ENCODE measurements at regions not wholly inside any gene's neighbourhood (a gene's known extent, or its start where the extent isn't known, plus 50 kb on each side); places are given as distances from the start of the nearest gene placed in this dataset.
"Not testable (repeated sequence)": the region's sequence is repeated elsewhere in the genome, so short reads cannot be mapped to it uniquely, and the experiment has no call there.

DNA sequence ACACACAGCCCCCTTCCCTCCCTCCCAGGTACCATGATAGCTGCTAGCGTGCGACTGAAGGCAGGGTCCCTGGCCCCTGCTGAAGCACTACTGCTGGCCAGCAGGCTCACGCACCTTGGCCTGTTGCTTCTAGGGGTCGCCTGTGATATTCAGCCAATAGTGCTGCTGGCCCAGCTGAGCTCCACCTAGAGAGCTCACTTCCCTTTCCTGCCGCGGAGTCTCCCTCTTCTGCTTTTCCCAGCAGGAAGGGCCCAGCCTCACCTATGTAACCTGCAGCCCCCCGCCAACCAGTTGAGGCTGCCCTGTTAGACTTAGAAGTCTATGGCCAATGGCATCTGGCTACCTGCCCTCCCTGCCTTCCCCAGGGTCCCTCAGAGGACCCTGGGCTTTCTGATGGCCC lies 175.5 kb upstream of the ZSCAN2 start:
- WGBS, result 94% methylated on average over 4 of the region's 7 CpGs
- not testable (repeated sequence) for H3K9ac ChIP-seq (ENCODE audit: low read depth, low read length); H3K27me3 ChIP-seq (ENCODE audit: insufficient read depth, low read length); H3K4me1 ChIP-seq (ENCODE audit: insufficient read depth, low read length); H3K36me3 ChIP-seq (ENCODE audit: insufficient read depth, low read length); H3K27ac ChIP-seq (ENCODE audit: low read depth, low read length); H3K4me3 ChIP-seq (ENCODE audit: low read length); H3K9me3 ChIP-seq (ENCODE audit: insufficient read depth, low read depth, low read length)

- H3K27me3 ChIP-seq (ENCODE audit: insufficient read depth, low read length); H3K4me1 ChIP-seq (ENCODE audit: insufficient read depth, low read length); H3K36me3 ChIP-seq (ENCODE audit: insufficient read depth, low read length); H3K4me3 ChIP-seq (ENCODE audit: low read length); H3K27ac ChIP-seq (ENCODE audit: low read depth, low read length); H3K9ac ChIP-seq (ENCODE audit: low read depth, low read length); H3K9me3 ChIP-seq (ENCODE audit: insufficient read depth, low read depth, low read length): not testable (repeated sequence)
- 80% methylated on average over 4 of the region's 26 CpGs for WGBS
These were observed 127.4 kb upstream of the ZSCAN2 start for GRCh38 chr15:84473305-84473877.

GRCh38 chr15:84476364-84477033 lies 124.3 kb upstream of the ZSCAN2 start:
- not testable (repeated sequence) for H3K4me3 ChIP-seq (ENCODE audit: low read length); H3K36me3 ChIP-seq (ENCODE audit: insufficient read depth, low read length); H3K9ac ChIP-seq (ENCODE audit: low read depth, low read length); H3K9me3 ChIP-seq (ENCODE audit: insufficient read depth, low read depth, low read length); H3K4me1 ChIP-seq (ENCODE audit: insufficient read depth, low read length); H3K27ac ChIP-seq (ENCODE audit: low read depth, low read length); H3K27me3 ChIP-seq (ENCODE audit: insufficient read depth, low read length)
- WGBS, result no CpG with 5 or more reads among the region's 14 CpGs

DNA sequence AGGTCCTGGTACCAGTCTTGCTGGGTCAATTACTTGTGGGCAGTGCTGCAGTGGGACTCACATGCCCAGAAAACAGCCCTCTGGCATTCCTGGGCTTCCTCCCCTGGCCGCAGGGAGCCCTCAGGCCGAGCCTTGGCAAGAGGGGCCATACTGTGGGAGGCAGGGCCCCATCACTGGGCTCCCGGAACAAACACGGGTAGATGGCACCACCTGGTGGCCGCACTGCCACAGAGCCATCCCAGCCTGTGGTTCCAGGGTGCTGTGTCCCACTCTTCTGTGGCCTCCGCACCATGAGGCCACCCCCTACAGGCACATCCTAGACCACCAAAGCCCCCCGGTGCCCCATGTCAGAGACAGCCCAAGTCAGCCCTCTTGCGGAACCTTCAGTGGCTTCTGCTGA lies 123.3 kb upstream of the ZSCAN2 start:
- not testable (repeated sequence) for H3K9me3 ChIP-seq (ENCODE audit: insufficient read depth, low read depth, low read length); H3K4me1 ChIP-seq (ENCODE audit: insufficient read depth, low read length); H3K4me3 ChIP-seq (ENCODE audit: low read length); H3K36me3 ChIP-seq (ENCODE audit: insufficient read depth, low read length); H3K27ac ChIP-seq (ENCODE audit: low read depth, low read length); H3K27me3 ChIP-seq (ENCODE audit: insufficient read depth, low read length); H3K9ac ChIP-seq (ENCODE audit: low read depth, low read length)
- WGBS, result no CpG with 5 or more reads among the region's 8 CpGs

DNA sequence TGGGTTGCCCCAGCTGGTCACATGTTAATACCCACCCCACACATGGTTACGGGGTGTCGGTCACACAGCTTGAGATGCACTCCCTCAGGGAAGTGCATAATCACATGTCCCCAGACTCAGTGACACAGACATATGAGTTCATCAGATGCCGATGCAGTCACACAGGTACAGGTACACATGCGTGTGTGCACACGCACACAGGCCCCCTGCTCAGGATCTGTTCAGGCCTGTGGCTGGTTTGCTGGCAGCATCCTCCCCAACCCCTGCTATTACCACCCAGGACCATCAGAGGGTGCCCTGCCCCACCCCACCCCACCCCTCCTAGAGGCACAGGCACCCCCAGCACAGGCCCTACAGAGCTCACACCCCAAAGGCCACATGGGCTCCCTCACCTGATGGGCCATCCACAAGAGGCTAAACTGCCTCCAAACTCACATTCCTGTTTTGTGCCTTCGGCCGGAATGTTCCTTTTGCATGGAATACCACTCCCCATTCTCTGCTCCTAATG lies 120.6 kb upstream of the ZSCAN2 start:
- not testable (repeated sequence) for H3K4me3 ChIP-seq (ENCODE audit: low read length); H3K36me3 ChIP-seq (ENCODE audit: insufficient read depth, low read length); H3K4me1 ChIP-seq (ENCODE audit: insufficient read depth, low read length); H3K9me3 ChIP-seq (ENCODE audit: insufficient read depth, low read depth, low read length); H3K27me3 ChIP-seq (ENCODE audit: insufficient read depth, low read length); H3K27ac ChIP-seq (ENCODE audit: low read depth, low read length); H3K9ac ChIP-seq (ENCODE audit: low read depth, low read length)
- WGBS, result no CpG with 5 or more reads among the region's 7 CpGs

DNA sequence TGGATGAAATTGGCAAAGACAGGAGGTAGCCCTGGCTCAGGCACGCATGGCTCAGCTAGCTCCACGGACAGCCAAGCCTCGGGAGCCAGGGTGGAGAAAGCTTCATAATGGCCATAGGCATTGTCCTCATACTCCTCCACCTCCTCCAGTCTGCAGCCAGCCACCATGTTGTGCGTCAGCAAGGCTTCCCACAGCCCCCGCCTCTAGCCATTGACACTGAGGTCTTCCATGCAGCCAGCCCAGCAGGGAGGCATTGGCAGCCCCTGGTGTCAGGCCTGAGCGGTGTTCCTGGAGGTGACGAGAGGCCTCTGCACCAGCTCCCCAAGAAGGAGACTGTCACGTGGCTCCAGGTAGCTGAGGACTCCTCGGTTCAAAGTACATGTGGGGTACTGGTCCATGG lies 117.0 kb upstream of the ZSCAN2 start:
- not testable (repeated sequence) for H3K27me3 ChIP-seq (ENCODE audit: insufficient read depth, low read length); H3K27ac ChIP-seq (ENCODE audit: low read depth, low read length); H3K36me3 ChIP-seq (ENCODE audit: insufficient read depth, low read length); H3K4me1 ChIP-seq (ENCODE audit: insufficient read depth, low read length); H3K4me3 ChIP-seq (ENCODE audit: low read length); H3K9me3 ChIP-seq (ENCODE audit: insufficient read depth, low read depth, low read length); H3K9ac ChIP-seq (ENCODE audit: low read depth, low read length)
- 90% methylated on average over 2 of the region's 9 CpGs for WGBS

GRCh38 chr15:84500165-84500889 lies 100.5 kb upstream of the ZSCAN2 start:
- not testable (repeated sequence) for H3K4me1 ChIP-seq (ENCODE audit: insufficient read depth, low read length); H3K9me3 ChIP-seq (ENCODE audit: insufficient read depth, low read depth, low read length); H3K36me3 ChIP-seq (ENCODE audit: insufficient read depth, low read length); H3K27ac ChIP-seq (ENCODE audit: low read depth, low read length); H3K9ac ChIP-seq (ENCODE audit: low read depth, low read length); H3K27me3 ChIP-seq (ENCODE audit: insufficient read depth, low read length)
- no CpG with 5 or more reads among the region's 60 CpGs for WGBS
- H3K4me3 ChIP-seq (ENCODE audit: low read length), result peak overlapping the region; percentile 37

GRCh38 chr15:84503101-84503500 lies 97.7 kb upstream of the ZSCAN2 start:
- 87% methylated on average over 6 of the region's 17 CpGs for WGBS

DNA sequence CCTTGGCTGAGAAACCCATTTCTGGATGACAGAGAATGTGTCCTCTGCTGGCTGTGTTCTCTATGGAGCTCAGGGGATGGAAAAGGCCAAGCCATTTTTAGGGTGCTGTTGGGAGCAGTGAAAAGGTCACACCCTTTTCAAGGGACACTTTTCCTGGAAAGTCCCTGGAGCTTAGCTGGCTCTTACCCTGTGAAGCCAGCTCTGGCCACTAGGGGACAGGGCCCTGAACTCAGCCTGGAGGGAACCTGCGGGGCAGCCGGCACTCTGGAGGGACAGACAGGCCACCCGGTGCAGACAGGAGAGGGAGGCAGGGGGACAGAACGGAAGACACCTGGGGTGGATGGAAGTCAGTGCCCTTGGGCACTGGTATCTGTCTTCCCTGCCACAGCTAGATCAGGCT lies 95.3 kb upstream of the ZSCAN2 start:
- not testable (repeated sequence) for H3K4me1 ChIP-seq (ENCODE audit: insufficient read depth, low read length); H3K36me3 ChIP-seq (ENCODE audit: insufficient read depth, low read length); H3K9ac ChIP-seq (ENCODE audit: low read depth, low read length); H3K27me3 ChIP-seq (ENCODE audit: insufficient read depth, low read length); H3K4me3 ChIP-seq (ENCODE audit: low read length); H3K27ac ChIP-seq (ENCODE audit: low read depth, low read length); H3K9me3 ChIP-seq (ENCODE audit: insufficient read depth, low read depth, low read length)
- no CpG with 5 or more reads among the region's 4 CpGs for WGBS

More at GRCh38 chr15:84503101-84503500, 97.7 kb upstream of the ZSCAN2 start:
- not testable (repeated sequence) for H3K27me3 ChIP-seq (ENCODE audit: insufficient read depth, low read length); H3K36me3 ChIP-seq (ENCODE audit: insufficient read depth, low read length); H3K4me1 ChIP-seq (ENCODE audit: insufficient read depth, low read length); H3K9me3 ChIP-seq (ENCODE audit: insufficient read depth, low read depth, low read length); H3K9ac ChIP-seq (ENCODE audit: low read depth, low read length); H3K27ac ChIP-seq (ENCODE audit: low read depth, low read length); H3K4me3 ChIP-seq (ENCODE audit: low read length)

GRCh38 chr15:84512324-84512723 lies 88.5 kb upstream of the ZSCAN2 start:
- H3K9me3 ChIP-seq (ENCODE audit: insufficient read depth, low read depth, low read length); H3K9ac ChIP-seq (ENCODE audit: low read depth, low read length); H3K36me3 ChIP-seq (ENCODE audit: insufficient read depth, low read length); H3K27ac ChIP-seq (ENCODE audit: low read depth, low read length); H3K4me3 ChIP-seq (ENCODE audit: low read length); H3K4me1 ChIP-seq (ENCODE audit: insufficient read depth, low read length); H3K27me3 ChIP-seq (ENCODE audit: insufficient read depth, low read length): not testable (repeated sequence)
- WGBS, result no CpG with 5 or more reads among the region's 9 CpGs

DNA sequence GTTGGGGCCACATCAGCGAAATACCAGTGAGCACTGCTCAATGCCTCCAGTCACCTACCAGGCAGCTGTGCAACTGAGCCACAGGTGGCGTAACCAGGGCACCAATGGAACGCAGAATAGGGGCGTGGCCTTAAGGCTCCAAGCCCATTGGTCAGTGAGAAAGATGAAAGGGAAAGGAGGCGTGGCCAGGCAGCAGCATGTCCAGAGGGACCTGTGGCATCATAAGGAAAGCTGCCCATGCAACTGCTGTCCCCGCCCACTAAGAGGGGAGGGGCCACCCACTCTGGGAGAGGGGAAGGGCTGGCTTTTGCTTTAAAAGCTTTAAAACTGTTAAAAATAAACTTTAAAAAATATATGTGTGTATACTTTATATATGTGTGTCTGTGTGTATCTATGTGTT lies 84.0 kb upstream of the ZSCAN2 start:
- H3K9me3 ChIP-seq (ENCODE audit: insufficient read depth, low read depth, low read length); H3K4me3 ChIP-seq (ENCODE audit: low read length); H3K9ac ChIP-seq (ENCODE audit: low read depth, low read length); H3K36me3 ChIP-seq (ENCODE audit: insufficient read depth, low read length); H3K27ac ChIP-seq (ENCODE audit: low read depth, low read length); H3K4me1 ChIP-seq (ENCODE audit: insufficient read depth, low read length); H3K27me3 ChIP-seq (ENCODE audit: insufficient read depth, low read length): not testable (repeated sequence)
- 78% methylated on average over 1 of the region's 6 CpGs for WGBS

Data from HUES64 (cell line).